Choroid plexus epithelial cell (primary cell): ENCODE measurements at regions not wholly inside any gene's neighbourhood (a gene's known extent, or its start where the extent isn't known, plus 50 kb on each side); places are given as distances from the start of the nearest gene placed in this dataset.
A peak's percentile ranks its signal among the peaks of the same experiment; 100 is the strongest.

Source experiments
- DNase-seq: peaks from one replicate; pipeline ENCODE4 v3.0.0-alpha.2; 2010; ENCODE audit warnings: low read depth
- H3K4me3 ChIP-seq: 2 replicates; pipeline ENCODE4 v1.5.1; 2011; ENCODE audit warnings: low read depth, mild to moderate bottlenecking, control low read depth, low read length, moderate library complexity
- TF ChIP-seq, protein P1 (sequence below): conservative IDR thresholded peaks from 2 replicates; pipeline ENCODE4 v1.5.1; 2011; ENCODE audit warnings: low read depth, mild to moderate bottlenecking, control low read depth, inconsistent platforms, low read length, moderate library complexity

DNA sequence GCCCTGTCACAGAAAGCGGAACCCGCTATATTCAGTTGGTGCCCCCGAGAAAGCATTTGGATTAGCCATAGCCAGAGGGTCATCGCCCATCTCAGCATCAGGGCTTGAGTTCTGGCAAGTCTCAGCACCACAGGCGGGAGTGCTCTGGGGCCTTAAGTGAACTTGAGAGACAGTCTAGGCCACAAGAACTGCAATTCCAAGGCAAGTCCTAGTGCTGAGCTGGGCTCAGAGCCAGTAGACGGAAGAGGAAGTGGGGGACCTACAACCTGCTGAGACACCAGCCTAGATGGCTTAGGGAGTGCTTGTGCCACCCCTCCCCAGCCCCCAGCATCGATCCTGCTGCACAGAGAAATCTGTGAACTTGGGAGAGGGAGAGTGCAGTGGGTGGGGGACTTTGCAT, 594.9 kb downstream of the CCDC171 start:
- H3K4me3 ChIP-seq = no peak overlapping the region
- DNase-seq = peak; percentile 59
- TF ChIP-seq, protein P1, sequence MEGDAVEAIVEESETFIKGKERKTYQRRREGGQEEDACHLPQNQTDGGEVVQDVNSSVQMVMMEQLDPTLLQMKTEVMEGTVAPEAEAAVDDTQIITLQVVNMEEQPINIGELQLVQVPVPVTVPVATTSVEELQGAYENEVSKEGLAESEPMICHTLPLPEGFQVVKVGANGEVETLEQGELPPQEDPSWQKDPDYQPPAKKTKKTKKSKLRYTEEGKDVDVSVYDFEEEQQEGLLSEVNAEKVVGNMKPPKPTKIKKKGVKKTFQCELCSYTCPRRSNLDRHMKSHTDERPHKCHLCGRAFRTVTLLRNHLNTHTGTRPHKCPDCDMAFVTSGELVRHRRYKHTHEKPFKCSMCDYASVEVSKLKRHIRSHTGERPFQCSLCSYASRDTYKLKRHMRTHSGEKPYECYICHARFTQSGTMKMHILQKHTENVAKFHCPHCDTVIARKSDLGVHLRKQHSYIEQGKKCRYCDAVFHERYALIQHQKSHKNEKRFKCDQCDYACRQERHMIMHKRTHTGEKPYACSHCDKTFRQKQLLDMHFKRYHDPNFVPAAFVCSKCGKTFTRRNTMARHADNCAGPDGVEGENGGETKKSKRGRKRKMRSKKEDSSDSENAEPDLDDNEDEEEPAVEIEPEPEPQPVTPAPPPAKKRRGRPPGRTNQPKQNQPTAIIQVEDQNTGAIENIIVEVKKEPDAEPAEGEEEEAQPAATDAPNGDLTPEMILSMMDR = no peak

DNA sequence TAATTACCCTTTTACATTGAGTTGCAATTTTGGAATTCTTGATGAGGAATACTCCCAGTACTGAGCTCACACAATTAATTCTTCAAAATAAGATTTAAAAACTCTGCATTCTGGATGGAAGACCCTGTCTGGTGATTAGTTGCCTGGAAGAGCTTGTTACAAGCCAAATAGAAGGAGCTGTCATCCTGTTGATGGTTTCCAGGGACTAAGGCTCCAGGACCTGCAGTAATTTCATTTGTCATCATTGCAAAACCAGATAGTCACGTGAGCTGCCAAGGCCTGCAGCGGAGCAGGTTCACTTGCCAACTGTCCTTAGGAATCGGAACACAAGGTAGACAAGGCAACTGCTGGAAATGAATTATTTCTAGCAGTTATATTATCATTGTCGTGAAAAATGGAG, 597.7 kb downstream of the CCDC171 start:
- no peak for DNase-seq
- TF ChIP-seq, protein P1 = no peak

DNA sequence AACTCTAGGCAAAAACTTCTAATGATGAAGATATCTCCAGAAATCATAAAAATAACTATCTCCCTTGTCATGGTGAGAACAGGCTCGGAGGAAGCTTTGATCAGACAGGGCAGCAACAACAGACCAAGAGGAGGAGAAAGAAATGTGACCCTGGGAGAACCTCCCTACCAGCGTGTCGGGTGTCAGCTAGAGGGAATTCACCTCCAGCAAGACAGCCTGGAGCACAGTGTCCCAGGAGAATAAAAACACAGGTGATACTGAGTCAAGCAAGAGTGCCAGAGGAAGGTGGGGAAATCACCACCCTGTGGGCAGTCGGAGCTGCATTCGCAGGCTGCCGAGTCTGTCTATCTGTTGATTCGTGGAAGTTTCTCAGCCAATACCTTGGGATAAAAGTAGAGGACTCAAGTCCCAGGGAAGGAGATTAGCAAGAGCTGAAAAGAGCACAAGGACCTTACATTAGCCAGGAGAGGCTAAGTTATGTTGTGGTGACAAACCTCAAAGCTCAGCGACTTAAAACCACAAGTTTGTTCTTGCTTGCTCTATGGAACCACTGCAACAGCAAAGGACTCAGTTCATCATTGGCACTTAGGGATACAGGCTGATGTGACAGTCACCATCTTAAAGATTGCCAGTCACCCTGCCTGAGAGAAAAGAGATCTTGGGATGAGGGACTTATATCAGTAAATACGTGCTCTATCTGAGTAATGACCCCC, 598.3 kb downstream of the CCDC171 start:
- TF ChIP-seq, protein P1 = no peak
- DNase-seq = no peak
- H3K4me3 ChIP-seq = no peak overlapping the region

More for the DNA sequence above, 597.7 kb downstream of the CCDC171 start:
- no peak overlapping the region for H3K4me3 ChIP-seq

DNA sequence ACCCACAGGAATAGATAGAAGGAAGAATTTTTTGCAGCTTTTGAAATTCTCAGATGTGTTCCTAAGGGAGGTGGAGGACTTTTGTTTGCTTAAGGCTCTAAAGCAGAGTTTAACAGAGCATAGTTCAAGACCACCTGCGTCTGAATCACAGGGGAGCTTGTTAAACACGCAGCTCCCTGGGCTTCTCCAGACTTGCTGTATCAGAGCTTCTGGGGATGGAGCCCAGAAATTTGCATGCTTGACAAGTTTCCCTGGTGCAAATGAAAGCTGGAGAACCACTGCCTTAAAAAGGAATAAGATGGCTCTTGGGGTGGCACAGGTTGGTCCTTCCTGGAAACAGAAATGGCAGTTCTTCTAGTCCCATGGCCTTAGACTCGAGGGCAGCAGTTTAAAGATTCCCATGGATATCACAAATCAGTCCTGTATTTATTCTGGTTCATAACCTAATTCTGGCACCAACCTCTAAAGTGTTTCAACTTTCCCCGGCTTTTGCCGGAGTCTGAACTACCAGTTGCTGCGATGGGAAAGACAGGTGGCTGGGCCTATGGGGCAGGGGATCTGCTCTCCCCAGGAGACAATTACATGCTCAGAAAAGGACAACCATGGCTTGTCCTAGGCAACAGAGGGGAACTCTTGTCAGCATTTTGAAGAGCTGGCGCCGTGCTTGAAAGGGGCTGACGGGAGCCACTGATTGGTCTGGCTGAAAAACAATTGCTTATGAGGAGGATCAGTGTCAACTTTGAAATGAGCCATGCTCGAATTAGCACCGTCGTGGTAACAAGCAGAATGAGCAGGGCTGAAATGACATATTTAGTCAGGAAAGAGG, 599.6 kb downstream of the CCDC171 start:
- TF ChIP-seq, protein P1 = no peak
- DNase-seq = peak; percentile 37
- H3K4me3 ChIP-seq = no peak overlapping the region

DNA sequence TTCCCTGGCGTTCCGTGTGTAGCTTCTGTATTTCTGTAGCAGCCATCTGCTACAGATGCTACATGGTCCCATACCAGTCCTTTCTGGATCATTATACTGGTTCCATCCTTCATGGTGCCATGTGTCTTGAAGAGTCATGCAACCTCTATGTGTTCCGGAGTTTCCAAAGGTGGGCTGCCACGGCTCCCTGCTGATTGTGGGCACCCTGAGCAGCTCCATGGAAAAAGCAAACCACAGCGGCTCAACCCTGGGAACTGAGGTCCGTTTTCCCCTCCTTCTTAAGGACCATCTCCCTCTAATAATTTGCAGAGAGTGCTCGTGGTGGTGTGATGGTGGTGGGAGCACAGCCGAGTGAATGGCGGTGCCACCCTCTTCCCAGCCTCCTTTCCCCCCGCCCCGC, 600.4 kb downstream of the CCDC171 start:
- TF ChIP-seq, protein P1 = no peak
- H3K4me3 ChIP-seq = no peak overlapping the region
- no peak for DNase-seq

DNA sequence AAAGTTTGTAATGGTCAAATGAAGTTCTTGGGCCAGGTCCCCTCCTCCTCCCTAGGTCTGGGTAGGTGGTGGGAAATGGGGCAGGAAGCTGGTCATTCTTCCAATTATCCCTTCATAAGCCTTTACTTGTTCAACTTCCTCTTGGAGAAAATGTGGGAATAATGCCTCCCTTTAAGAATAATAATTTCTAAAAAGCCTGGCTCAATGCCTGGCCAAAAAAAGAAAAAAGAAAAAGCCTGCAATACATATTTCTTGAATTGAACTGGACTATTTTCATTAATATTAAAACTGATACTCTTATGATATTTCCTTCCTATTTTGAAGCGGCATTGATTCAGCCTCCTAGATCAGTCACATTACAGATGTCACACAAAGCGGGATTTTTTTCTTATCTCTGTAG, 600.9 kb downstream of the CCDC171 start:
- TF ChIP-seq, protein P1 = no peak
- no peak overlapping the region for H3K4me3 ChIP-seq
- no peak for DNase-seq
